ENCODE measurements at regions not wholly inside any gene's neighbourhood (a gene's known extent, or its start where the extent isn't known, plus 50 kb on each side); places are given as distances from the start of the nearest gene placed in this dataset.

DNA sequence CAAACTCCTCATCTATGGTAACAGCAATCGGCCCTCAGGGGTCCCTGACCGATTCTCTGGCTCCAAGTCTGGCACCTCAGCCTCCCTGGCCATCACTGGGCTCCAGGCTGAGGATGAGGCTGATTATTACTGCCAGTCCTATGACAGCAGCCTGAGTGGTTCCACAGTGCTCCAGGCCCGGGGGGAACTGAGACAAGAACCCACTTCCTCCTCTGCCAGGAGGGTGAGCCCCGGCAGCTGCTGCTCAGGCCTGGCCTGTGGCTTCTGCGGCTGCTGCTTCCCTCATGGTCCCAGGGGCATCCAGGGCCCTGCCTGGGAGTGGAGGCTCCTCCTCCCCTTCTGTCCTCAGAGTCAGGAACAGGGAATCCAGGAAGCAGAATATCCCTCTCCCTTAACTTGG lies 98.4 kb downstream of the ZNF280B start:
- H2AK5ac ChIP-seq (ENCODE audit: low read depth, low read length): no peak overlapping the region
- no peaks in the 10 kb centered on the region for H3K9me3 ChIP-seq (ENCODE audit: insufficient read depth in 2 of 2, low read depth in 1 of 2, low read length in 1 of 2)
- H3K23me2 ChIP-seq (ENCODE audit: low read depth, low read length): no peaks in the 10 kb centered on the region
- no peaks in the 10 kb centered on the region for H3K36me3 ChIP-seq (ENCODE audit: control insufficient read depth in 2 of 4, insufficient read depth in 4 of 4, low read length in 3 of 4)
- ChIA-PET POLR2A (ENCODE audit: partially characterized antibody) (no interaction called here), CTCF (ENCODE audit: partially characterized antibody) (interaction anchor here (0.7 to 5.0 kb wide), 10 partner anchors 8 to 679 kb away, joined by 3 to 31 read pairs (median 4); no protein-coding TSS in a partner anchor)
- H3K4ac ChIP-seq (replicated peaks; ENCODE audit: insufficient read length, low read depth, low read length): no peak overlapping the region
- no peak overlapping the region for H3K27ac ChIP-seq (ENCODE audit: low read depth, low read length)
- no peak overlapping the region for H2BK120ac ChIP-seq (replicated peaks; ENCODE audit: low read depth, low read length)
- H4K20me1 ChIP-seq (replicated peaks in 1 of 2; ENCODE audit: control insufficient read depth in 1 of 2, insufficient read depth in 2 of 2, low read length in 2 of 2): no peaks in the 10 kb centered on the region
- H3K4me1 ChIP-seq (replicated peaks in 1 of 4; ENCODE audit: control insufficient read depth in 3 of 4, insufficient read depth in 4 of 4, low read length in 3 of 4): no peaks in the 10 kb centered on the region
- FAIRE-seq: no peak
- H4K8ac ChIP-seq (ENCODE audit: extremely low read depth, insufficient read depth, low read length): no peak overlapping the region
- H3K4me3 ChIP-seq (ENCODE audit: extremely low read depth in 1 of 4, insufficient read depth in 2 of 4, low read depth in 3 of 4, low read length in 4 of 4): no peak overlapping the region
- no peak overlapping the region for H3K9ac ChIP-seq (replicated peaks in 1 of 4; ENCODE audit: extremely low read depth in 1 of 4, low read depth in 3 of 4, low read length in 3 of 4)
- H3K79me2 ChIP-seq (ENCODE audit: control insufficient read depth in 1 of 2, insufficient read depth in 2 of 2, low read length in 2 of 2): no peaks in the 10 kb centered on the region
- no peak overlapping the region for H4K5ac ChIP-seq (ENCODE audit: insufficient read length, low read depth, low read length)
- H2BK20ac ChIP-seq (ENCODE audit: low read length): no peak overlapping the region
- H4K91ac ChIP-seq (replicated peaks; ENCODE audit: insufficient read length, low read length): no peak overlapping the region
- no peak overlapping the region for H3K4me2 ChIP-seq (ENCODE audit: insufficient read depth in 1 of 2, low read depth in 2 of 2, low read length in 2 of 2)
- DNase-seq (ENCODE audit: low read depth in 1 of 2, low spot score in 2 of 2): no peak
- no peak overlapping the region for H3K14ac ChIP-seq (ENCODE audit: insufficient read length)
- WGBS, 2 experiments (ENCODE audit: extremely low coverage in 1 of 2, insufficient coverage in 1 of 2, insufficient read length in 1 of 2, insufficient replicate concordance in 2 of 2, low coverage in 1 of 2, low lambda C conversion rate in 2 of 2, missing lambda C conversion rate in 1 of 2): 87% methylated on average over 5 of the region's 5 CpGs; no CpG with 5 or more reads in 1 of the 2 experiments
- H2BK5ac ChIP-seq (ENCODE audit: low read depth, low read length): no peak overlapping the region
- H3K23ac ChIP-seq (ENCODE audit: insufficient read length): no peak overlapping the region
- peaks cover 67 to 99% (median 95%) of the 10 kb centered on the region in 4 experiments for H3K27me3 ChIP-seq (replicated peaks in 1 of 4; ENCODE audit: control insufficient read depth in 3 of 4, extremely low read depth in 1 of 4, insufficient read depth in 3 of 4, low read length in 3 of 4)
- no peak overlapping the region for H2AFZ ChIP-seq (ENCODE audit: low read length)
- no peak overlapping the region for H2BK12ac ChIP-seq (ENCODE audit: low read depth, low read length)
- no peak overlapping the region for H2BK15ac ChIP-seq (ENCODE audit: low read length)
- H3K18ac ChIP-seq (ENCODE audit: extremely low read depth, low read length): no peak overlapping the region
- no peak overlapping the region for H3K56ac ChIP-seq (replicated peaks; ENCODE audit: insufficient read length, low read depth, low read length)
- no peaks in the 10 kb centered on the region for H3K79me1 ChIP-seq (ENCODE audit: low read depth, low read length)
- TF ChIP-seq CHD2 (IDR thresholded peaks at IDR 0.05; ENCODE audit: low read length): no peak
- no peak for TF ChIP-seq CREB1 (IDR thresholded peaks at IDR 0.05)
- no peak for TF ChIP-seq GTF2F1 (IDR thresholded peaks at IDR 0.05; ENCODE audit: borderline replicate concordance, low read depth, low read length)
- TF ChIP-seq CBX5 (IDR thresholded peaks at IDR 0.05; ENCODE audit: low read depth, low read length): no peak
- TF ChIP-seq SP2 (IDR thresholded peaks at IDR 0.05; ENCODE audit: low read length): no peak
- no peak for TF ChIP-seq RBBP5 (IDR thresholded peaks at IDR 0.05; ENCODE audit: borderline replicate concordance, low read depth, low read length)
- TF ChIP-seq USF2 (IDR thresholded peaks at IDR 0.05; ENCODE audit: low read length): no peak
- no peak for TF ChIP-seq KDM4A (IDR thresholded peaks at IDR 0.05; ENCODE audit: low read depth, low read length, severe bottlenecking)
- no peak for TF ChIP-seq SP1 (IDR thresholded peaks at IDR 0.05; ENCODE audit: low read depth, low read length)
- no peak for TF ChIP-seq SP4 (IDR thresholded peaks at IDR 0.05; ENCODE audit: low read length)
- TF ChIP-seq HDAC6 (IDR thresholded peaks at IDR 0.05; ENCODE audit: low read depth, low read length): no peak
- TF ChIP-seq TCF12 (IDR thresholded peaks at IDR 0.05; ENCODE audit: low read depth, low read length): no peak
- no peak for TF ChIP-seq CEBPB (IDR thresholded peaks at IDR 0.05; ENCODE audit: low read depth, low read length)
- no peak for TF ChIP-seq POLR2AphosphoS5 (IDR thresholded peaks at IDR 0.05; ENCODE audit: low read depth, low read length)
- no peak for TF ChIP-seq RAD21 (IDR thresholded peaks at IDR 0.05 in 1 of 2, conservative IDR thresholded peaks at IDR 0.05 in 1 of 2; ENCODE audit: low read depth in 2 of 2, low read length in 2 of 2)

Measured in H1 (cell line).